HepG2 (cell line): ENCODE measurements at regions not wholly inside any gene's neighbourhood (a gene's known extent, or its start where the extent isn't known, plus 50 kb on each side); places are given as distances from the start of the nearest gene placed in this dataset.

Experiments
- ERF ChIP-seq: IDR thresholded peaks from 2 replicates; pipeline ENCODE4 v1.6.1; 2018; ENCODE audit warnings: missing biosample characterization, missing genetic modification reagents
- IRX3 ChIP-seq: sonication (generic); formaldehyde crosslinking; IDR thresholded peaks from 2 replicates; pipeline ENCODE4 v1.8.1; 2023; ENCODE audit warnings: mild to moderate bottlenecking, low read depth, missing genetic modification reagents, borderline replicate concordance
- KDM6A ChIP-seq: IDR thresholded peaks from 2 replicates; pipeline ENCODE4 v1.6.1; 2016; ENCODE audit warnings: low read depth
- MIXL1 ChIP-seq: IDR thresholded peaks from 2 replicates; pipeline ENCODE4 v1.6.1; 2016
- SNRNP70 ChIP-seq: fragments of 200-400 bp; formaldehyde crosslinking; IDR thresholded peaks from 2 replicates; pipeline ENCODE4 v1.6.1; 2017; ENCODE audit warnings: mild to moderate bottlenecking, low read depth, low read length, moderate library complexity
- TCF12 ChIP-seq, 2 experiments: fragments of 450-650 bp in 1 of 2; sonication (generic) in 1 of 2; formaldehyde crosslinking in 1 of 2; IDR thresholded peaks; 2 replicates each; pipeline versions ENCODE4 v1.6.1 to v1.8.0; 2017 to 2022; ENCODE audit warnings: antibody characterized with exemption in 1 of 2, mild to moderate bottlenecking in 1 of 2, missing genetic modification reagents in 1 of 2, moderate library complexity in 1 of 2
- THRA ChIP-seq: sonication (generic); formaldehyde crosslinking; IDR thresholded peaks from 2 replicates; pipeline ENCODE4 v1.4.0; 2020; ENCODE audit warnings: missing genetic modification reagents, borderline replicate concordance
- ZBTB40 ChIP-seq, 2 experiments: fragments of 450-650 bp in 1 of 2; sonication (generic) in 1 of 2; formaldehyde crosslinking in 1 of 2; IDR thresholded peaks; 2 replicates each; pipeline versions ENCODE4 v1.6.1 to v1.8.0; 2016 to 2022; ENCODE audit warnings: antibody characterized with exemption in 1 of 2, mild to moderate bottlenecking in 1 of 2, missing genetic modification reagents in 1 of 2
- ZNF12 ChIP-seq: sonication (generic); formaldehyde crosslinking; IDR thresholded peaks from 2 replicates; pipeline ENCODE4 v1.5.0; 2020; ENCODE audit warnings: missing genetic modification reagents
- ZNF280D ChIP-seq: sonication (generic); formaldehyde crosslinking; IDR thresholded peaks from 2 replicates; pipeline ENCODE4 v1.5.1; 2020; ENCODE audit warnings: mild to moderate bottlenecking, missing genetic modification reagents
- ZNF3 ChIP-seq: IDR thresholded peaks from 2 replicates; pipeline ENCODE4 v1.7.0; 2017; ENCODE audit warnings: inconsistent platforms
- ZNF709 ChIP-seq: sonication (generic); formaldehyde crosslinking; IDR thresholded peaks from 2 replicates; pipeline ENCODE4 v1.5.0; 2020; ENCODE audit warnings: mild to moderate bottlenecking, missing genetic modification reagents
- ZNF780A ChIP-seq: sonication (generic); formaldehyde crosslinking; IDR thresholded peaks from 2 replicates; pipeline ENCODE4 v1.8.0; 2022; ENCODE audit warnings: mild to moderate bottlenecking, missing genetic modification reagents, moderate library complexity
- TF ChIP-seq, protein P1 (sequence below): sonication (generic); formaldehyde crosslinking; IDR thresholded peaks from 2 replicates; pipeline ENCODE4 v1.5.0; 2020; ENCODE audit warnings: missing genetic modification reagents

- TF ChIP-seq ZNF780A, result no peak
- TF ChIP-seq ERF, result peak; percentile 61; the same call in 1 of the 2 replicates
- TF ChIP-seq TCF12 (IDR thresholded peaks at IDR 0.05), result no peak
- no peak for TF ChIP-seq TCF12 (CRISPR knock-in tag; IDR thresholded peaks at IDR 0.05)
- no peak for TF ChIP-seq ZNF3 (CRISPR knock-in tag)
- TF ChIP-seq, protein P1, sequence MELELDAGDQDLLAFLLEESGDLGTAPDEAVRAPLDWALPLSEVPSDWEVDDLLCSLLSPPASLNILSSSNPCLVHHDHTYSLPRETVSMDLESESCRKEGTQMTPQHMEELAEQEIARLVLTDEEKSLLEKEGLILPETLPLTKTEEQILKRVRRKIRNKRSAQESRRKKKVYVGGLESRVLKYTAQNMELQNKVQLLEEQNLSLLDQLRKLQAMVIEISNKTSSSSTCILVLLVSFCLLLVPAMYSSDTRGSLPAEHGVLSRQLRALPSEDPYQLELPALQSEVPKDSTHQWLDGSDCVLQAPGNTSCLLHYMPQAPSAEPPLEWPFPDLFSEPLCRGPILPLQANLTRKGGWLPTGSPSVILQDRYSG, result no peak
- no peak for TF ChIP-seq ZNF280D
- TF ChIP-seq KDM6A (CRISPR knock-in tag), result peak; percentile 71; the same call in 1 of the 2 replicates
- TF ChIP-seq MIXL1 (CRISPR knock-in tag), result peak; percentile 78
- peak; percentile 55; the same call in 1 of the 2 replicates for TF ChIP-seq ZNF12 (CRISPR knock-in tag)
- TF ChIP-seq ZBTB40 (IDR thresholded peaks at IDR 0.05), result no peak
- TF ChIP-seq ZBTB40 (CRISPR knock-in tag; IDR thresholded peaks at IDR 0.05), result no peak
- TF ChIP-seq ZNF709 (CRISPR knock-in tag), result no peak
- TF ChIP-seq THRA (CRISPR knock-in tag), result no peak
- TF ChIP-seq IRX3 (CRISPR knock-in tag), result no peak
- no peak for TF ChIP-seq SNRNP70
These were observed 552.3 kb upstream of the ARGLU1 start (continued) for GRCh38 chr13:107119989-107120881.
